Fibroblast of upper back skin (primary cell): ENCODE measurements at regions not wholly inside any gene's neighbourhood (a gene's known extent, or its start where the extent isn't known, plus 50 kb on each side); places are given as distances from the start of the nearest gene placed in this dataset.
"Not testable (repeated sequence)": the region's sequence is repeated elsewhere in the genome, so short reads cannot be mapped to it uniquely, and the experiment has no call there.

Source experiments
- DNase-seq: peaks from one replicate; pipeline ENCODE4 v3.0.0-alpha.2; 2013

GRCh38 chr5:136810261-136810801, 445.0 kb upstream of the TRPC7 start:
- DNase-seq, result peak; percentile 89

- no peak for DNase-seq
These were observed 444.0 kb upstream of the TRPC7 start for GRCh38 chr5:136809382-136809781.

DNA sequence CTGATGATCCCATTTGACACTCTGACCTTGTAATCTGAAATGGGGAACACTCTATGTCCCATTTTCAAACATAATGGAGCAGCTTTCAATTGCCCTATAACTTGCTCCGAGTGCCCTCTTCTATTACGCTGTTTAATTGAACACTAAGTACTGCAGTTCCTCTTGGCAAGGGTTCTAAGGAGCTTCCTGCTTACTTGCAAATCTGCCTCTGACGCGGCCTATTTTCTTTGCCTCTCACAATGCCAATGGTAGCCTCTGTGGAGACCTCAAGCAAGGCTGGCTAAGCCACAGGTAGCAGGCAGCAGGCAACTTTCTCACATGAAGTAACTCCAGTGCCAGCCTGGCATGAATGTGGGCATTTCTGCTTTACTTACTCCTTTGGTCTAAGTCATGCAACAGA, 443.4 kb upstream of the TRPC7 start:
- no peak for DNase-seq

- DNase-seq, result no peak
These were observed 440.1 kb upstream of the TRPC7 start for GRCh38 chr5:136805466-136805865.

- DNase-seq, result peak; percentile 41
These were observed 437.0 kb upstream of the TRPC7 start for GRCh38 chr5:136802383-136802782.

- DNase-seq, result peak; percentile 27
These were observed 434.5 kb upstream of the TRPC7 start for GRCh38 chr5:136799806-136800372.

DNA sequence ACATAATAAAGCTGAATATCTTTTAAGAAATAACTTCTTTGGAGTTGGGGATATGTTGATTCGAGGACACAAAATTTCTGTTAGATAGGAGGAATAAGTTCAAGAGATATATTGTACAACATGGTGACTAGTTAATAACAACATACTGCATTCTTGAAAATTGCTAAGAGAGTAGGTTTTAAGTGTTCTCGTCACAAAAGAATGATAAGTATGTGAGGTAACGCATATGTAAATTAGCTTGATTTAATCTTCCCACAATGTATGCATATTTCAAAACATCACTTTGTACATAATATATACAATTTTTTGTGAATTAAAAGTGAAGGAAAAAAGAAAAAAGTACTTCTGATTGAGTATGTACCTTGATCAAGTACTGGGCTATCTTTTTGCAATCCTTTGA, 428.0 kb upstream of the TRPC7 start:
- peak; percentile 26 for DNase-seq

DNA sequence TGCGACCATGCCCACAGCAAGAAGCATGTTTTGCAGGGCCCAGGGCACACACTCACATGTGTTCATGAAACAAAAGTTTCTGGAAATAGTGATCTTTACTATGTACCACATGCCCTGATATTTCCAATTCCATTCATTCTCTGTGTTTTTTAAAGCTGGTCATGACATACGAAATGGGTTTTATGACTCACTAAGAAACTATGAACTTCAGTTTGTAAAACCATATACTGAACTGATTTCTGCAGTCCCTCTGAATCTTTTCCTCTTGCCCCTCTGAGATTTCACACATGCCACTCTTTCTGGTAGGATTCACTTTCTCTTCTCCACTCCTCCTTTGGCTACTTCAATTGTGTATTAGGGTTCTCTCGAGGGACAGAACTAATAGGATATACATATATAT, 416.1 kb upstream of the TRPC7 start:
- DNase-seq, result peak; percentile 82

DNA sequence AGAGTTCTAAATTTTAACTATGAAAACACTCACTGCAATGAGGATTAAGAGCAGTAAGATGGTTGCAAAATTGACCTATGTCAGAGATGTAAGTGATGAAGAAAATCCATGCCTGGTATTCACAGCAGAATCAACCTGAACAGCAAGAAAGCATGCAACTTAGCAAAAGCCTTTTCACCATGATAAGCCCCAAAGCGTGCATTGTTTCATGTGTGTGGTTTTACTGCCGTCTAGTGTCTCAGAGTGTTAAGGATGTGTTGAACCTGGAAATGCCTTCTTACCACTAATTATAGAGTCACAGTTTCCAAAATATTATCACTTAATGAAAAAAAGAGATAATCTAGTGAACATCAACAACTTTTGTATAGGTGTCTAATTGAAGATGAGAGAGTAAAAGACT, 415.2 kb upstream of the TRPC7 start:
- no peak for DNase-seq

DNA sequence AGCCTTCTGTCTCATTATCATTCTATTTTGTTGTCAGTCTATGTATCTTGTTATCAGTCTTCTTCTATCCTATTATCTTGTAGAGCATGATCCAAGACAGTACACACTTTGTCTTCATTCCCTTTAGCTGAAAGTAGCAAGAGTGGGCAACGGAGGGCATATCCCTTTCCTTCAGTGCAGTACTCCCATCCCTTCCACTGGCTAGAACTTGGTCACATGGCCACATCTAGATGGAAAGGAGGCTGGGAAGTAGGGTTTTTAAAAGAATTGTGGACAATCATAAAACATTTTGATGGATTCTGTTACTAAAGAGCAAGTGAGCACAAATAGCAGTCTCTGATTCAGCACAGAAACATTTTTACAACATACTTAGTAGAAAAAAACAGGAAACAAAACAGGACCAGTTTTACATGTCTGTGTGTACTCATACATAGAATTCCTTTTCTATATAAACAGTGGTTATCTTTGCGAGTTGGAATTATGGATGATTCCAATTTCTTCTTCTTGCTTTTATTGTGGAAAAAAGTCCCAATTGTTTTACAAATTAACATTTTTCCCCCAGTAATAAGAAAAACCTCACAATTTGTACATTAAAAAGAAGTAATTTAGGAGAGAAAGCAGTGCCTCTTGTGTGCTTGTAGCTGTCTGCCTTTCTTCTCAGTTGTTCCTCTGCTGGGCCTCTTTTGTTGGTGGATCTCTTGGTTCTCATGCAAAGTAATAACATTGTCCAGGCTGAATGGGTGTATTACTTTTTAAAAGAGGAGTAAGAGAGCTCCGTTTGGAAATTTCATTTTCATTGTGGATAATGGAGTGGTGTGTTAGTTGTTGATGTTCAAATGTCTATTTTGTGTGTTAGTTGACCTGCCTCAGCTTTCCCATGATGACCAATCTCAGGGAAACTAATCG, 410.9 kb upstream of the TRPC7 start:
- DNase-seq, result peak; percentile 59

GRCh38 chr5:136772491-136772890, 407.1 kb upstream of the TRPC7 start:
- no peak for DNase-seq

- DNase-seq, result peak; percentile 77
These were observed 404.7 kb upstream of the TRPC7 start for GRCh38 chr5:136769900-136770684.

- no peak for DNase-seq
These were observed 403.7 kb upstream of the TRPC7 start for GRCh38 chr5:136769093-136769492.

DNA sequence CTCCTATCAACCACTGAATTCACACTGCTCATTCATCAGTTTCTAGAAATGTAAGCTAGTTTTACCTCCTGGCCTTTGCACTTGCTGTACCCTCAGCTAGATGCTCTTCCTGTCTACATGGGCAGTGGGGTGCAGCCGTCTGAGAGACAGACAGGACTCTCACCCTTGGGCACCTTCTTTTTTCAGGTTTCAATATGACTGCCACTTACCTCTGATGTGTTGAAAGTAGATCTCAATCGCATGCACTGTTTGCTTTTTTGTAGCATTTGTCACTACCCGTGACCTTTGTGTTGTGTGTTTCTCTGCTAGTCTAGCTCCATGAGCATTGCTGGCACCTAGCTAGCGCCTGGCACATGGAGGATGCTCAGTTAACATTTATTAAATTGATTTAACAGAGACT, 403.1 kb upstream of the TRPC7 start:
- no peak for DNase-seq

DNA sequence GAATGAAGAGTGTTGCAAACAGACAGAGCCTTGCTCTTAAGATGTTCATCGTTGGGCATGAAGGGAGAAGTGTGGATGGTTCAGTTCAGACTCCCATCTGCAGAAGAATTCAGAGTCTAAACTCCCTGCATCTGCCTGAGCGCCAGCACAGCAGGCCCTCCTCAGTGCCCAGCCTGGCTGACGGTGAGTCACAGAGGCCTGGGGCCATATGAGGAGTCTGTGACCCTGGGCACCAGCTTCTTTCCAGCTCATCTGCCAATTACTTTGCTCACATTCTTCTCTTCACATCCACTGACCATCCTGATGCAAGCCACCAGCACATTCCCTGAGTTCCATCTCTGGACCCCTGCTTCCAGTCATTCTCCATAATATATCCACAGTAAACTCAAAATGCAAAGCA, 401.1 kb upstream of the TRPC7 start:
- no peak for DNase-seq

DNA sequence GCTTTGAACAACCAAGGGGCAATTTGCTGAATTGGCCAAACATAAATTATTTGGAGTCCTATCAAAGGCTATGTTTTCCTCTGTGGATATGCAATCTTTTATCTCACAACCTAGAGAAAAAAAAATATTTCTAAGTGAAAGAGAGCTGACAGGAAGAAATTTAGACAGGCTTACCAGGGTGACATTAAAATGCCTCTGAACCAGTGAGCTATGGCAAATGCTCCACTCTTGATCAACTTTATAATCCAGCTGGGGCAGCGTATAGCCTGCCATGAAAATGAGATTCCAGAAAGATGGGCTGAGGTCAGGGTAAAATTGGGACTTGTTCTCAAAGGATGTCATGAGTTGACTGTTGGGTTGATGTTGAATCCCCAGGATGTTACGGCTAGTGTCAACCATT, 399.3 kb upstream of the TRPC7 start:
- DNase-seq, result no peak

- no peak for DNase-seq
These were observed 398.2 kb upstream of the TRPC7 start for GRCh38 chr5:136763548-136763947.

DNA sequence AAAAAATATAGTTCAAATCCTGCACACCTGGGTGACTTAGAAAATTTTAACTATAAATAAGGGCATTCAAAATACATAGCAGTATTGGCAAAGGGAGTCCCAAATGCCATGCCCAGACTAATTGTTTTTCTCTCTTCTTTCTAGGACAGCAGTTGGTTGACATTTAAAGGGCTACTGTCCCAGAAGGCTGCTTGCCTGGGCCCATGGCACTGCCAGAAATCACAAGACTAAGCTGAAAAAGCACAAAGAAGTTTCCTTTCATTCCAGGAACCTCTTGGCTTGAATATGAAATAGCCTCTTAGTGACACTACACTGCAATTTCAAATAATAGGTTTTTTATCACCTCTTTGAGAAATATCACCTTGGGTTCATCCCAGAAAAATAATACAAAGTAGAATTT, 388.9 kb upstream of the TRPC7 start:
- no peak for DNase-seq

GRCh38 chr5:136750224-136750862, 385.0 kb upstream of the TRPC7 start:
- peak; percentile 54 for DNase-seq

- DNase-seq, result peak; percentile 51
These were observed 383.7 kb upstream of the TRPC7 start for GRCh38 chr5:136749016-136749415.

- no peak for DNase-seq
These were observed 377.7 kb upstream of the TRPC7 start for GRCh38 chr5:136743052-136743451.

DNA sequence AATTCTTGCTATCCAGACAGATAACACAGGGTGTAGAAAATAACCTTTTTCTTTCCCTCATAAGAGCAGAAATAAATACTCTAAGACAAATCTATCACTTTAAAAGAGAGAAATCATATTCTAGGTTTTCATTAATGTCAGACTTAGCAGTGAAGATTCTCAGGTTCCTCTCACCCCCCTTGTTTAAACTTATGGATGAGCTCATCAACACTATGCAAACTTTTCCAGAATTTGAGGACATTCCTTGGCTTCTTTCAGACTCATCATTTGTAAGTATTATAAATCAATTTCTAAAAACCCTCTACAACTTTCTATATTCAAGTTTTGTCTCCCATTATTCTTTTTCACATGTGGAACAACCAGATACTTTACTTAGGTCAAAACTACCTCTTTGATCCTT, 374.9 kb upstream of the TRPC7 start:
- peak; percentile 9 for DNase-seq

GRCh38 chr5:136739271-136739670, 373.9 kb upstream of the TRPC7 start:
- DNase-seq, result not testable (repeated sequence)
